ENCODE measurements at regions not wholly inside any gene's neighbourhood (a gene's known extent, or its start where the extent isn't known, plus 50 kb on each side); places are given as distances from the start of the nearest gene placed in this dataset.

DNA sequence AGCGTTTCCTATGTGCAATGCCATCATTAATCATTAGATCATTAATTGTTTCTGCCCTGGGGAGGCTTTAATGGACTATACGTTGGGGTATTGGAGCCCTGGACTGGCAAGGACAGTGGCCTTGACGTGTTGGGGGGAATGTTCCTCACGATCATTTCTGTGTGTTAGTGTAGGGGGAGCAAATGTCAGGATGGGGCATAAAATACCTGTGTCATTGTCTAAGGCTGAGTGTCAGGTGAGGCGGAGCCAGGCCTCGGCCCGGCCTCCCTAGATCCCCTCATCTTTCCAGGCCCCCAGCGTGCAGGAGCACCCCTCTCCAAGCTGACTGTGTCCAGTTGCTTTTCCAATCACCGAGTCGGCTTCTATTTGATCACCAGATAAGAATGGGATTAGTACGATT is 346.4 kb upstream of the SHH start:
- TF ChIP-seq GATA2 (IDR thresholded peaks at IDR 0.05; ENCODE audit: low read depth, low read length) (no peak), GATA3 (IDR thresholded peaks at IDR 0.05; ENCODE audit: low read depth, low read length) (no peak)

Measured in SH-SY5Y (cell line).